ENCODE measurements at regions not wholly inside any gene's neighbourhood (a gene's known extent, or its start where the extent isn't known, plus 50 kb on each side); places are given as distances from the start of the nearest gene placed in this dataset.
"Not testable (repeated sequence)": the region's sequence is repeated elsewhere in the genome, so short reads cannot be mapped to it uniquely, and the experiment has no call there.

GRCh38 chr14:34052658-34053014 is 101.8 kb upstream of the EGLN3 start:
- POLR2A ChIA-PET: no interaction called here
- Histone ChIP-seq H3K9me3 (ENCODE audit: control insufficient read depth in 2 of 3, low read length in 3 of 3) (no peaks in the 10 kb centered on the region), H3K4me3 (ENCODE audit: low read length) (no peak overlapping the region), H3K4me1 (ENCODE audit: control insufficient read depth in 2 of 2, insufficient read depth in 2 of 2, low read length in 2 of 2) (peaks cover 0 to 13% of the 10 kb centered on the region in 2 donors), H3K36me3 (ENCODE audit: control insufficient read depth in 2 of 3, insufficient read depth in 3 of 3, low read length in 3 of 3) (no peaks in the 10 kb centered on the region), H3K27me3 (ENCODE audit: control insufficient read depth in 2 of 2, insufficient read depth in 2 of 2, low read length in 2 of 2) (no peaks in the 10 kb centered on the region), H3K27ac (ENCODE audit: low read depth, low read length) (no peak overlapping the region)
- H3K9me3 Mint-ChIP-seq: peaks cover 0 to 11% (median 0%) of the 10 kb centered on the region in 11 donors
- peak overlapping the region in 1 of 10 donors; percentile 71 for H3K4me3 Mint-ChIP-seq
- intact Hi-C loops (cut with micrococcal nuclease): loop anchor here in 1 of 2 donors (1.0 to 10.0 kb wide), 2 partner anchors 8 to 412 kb away; partner anchors contain the start of gene SPTSSA
- H3K27me3 Mint-ChIP-seq: peaks cover 0 to 7% (median 0%) of the 10 kb centered on the region in 5 donors
- peaks cover 0 to 42% (median 0%) of the 10 kb centered on the region in 5 donors for H3K36me3 Mint-ChIP-seq
- H3K27ac Mint-ChIP-seq: peak overlapping the region in 2 of 9 donors; percentile 1 to 20
- CTCF ChIA-PET: no interaction called here
- H3K4me1 Mint-ChIP-seq: peaks cover 0 to 77% (median 20%) of the 10 kb centered on the region in 7 donors
- no peak for ATAC-seq
- DNase-seq: no peak

- Histone ChIP-seq H3K36me3 (ENCODE audit: control insufficient read depth in 2 of 3, insufficient read depth in 3 of 3, low read length in 3 of 3) (no peaks in the 10 kb centered on the region), H3K27me3 (ENCODE audit: control insufficient read depth in 2 of 2, insufficient read depth in 2 of 2, low read length in 2 of 2) (no peaks in the 10 kb centered on the region), H3K4me3 (ENCODE audit: low read length) (no peak overlapping the region), H3K27ac (ENCODE audit: low read depth, low read length) (no peak overlapping the region), H3K4me1 (ENCODE audit: control insufficient read depth in 2 of 2, insufficient read depth in 2 of 2, low read length in 2 of 2) (peaks cover 0 to 13% of the 10 kb centered on the region in 2 donors), H3K9me3 (ENCODE audit: control insufficient read depth in 2 of 3, low read length in 3 of 3) (no peaks in the 10 kb centered on the region)
- intact Hi-C loops (cut with micrococcal nuclease): loop anchor here in 1 of 2 donors (1.0 to 10.0 kb wide), 2 partner anchors 8 to 413 kb away; partner anchors contain the start of gene SPTSSA
- Mint-ChIP-seq H3K27ac (peak overlapping the region in 1 of 9 donors; percentile 64), H3K4me3 (peak overlapping the region in 1 of 10 donors; percentile 71), H3K36me3 (peaks cover 0 to 44% (median 0%) of the 10 kb centered on the region in 5 donors), H3K4me1 (peaks cover 0 to 76% (median 20%) of the 10 kb centered on the region in 7 donors), H3K9me3 (peaks cover 0 to 11% (median 0%) of the 10 kb centered on the region in 11 donors), H3K27me3 (peaks cover 0 to 7% (median 0%) of the 10 kb centered on the region in 5 donors)
- ChIA-PET CTCF (no interaction called here), POLR2A (no interaction called here)
- DNase-seq: no peak
- ATAC-seq: no peak
These were observed 101.2 kb upstream of the EGLN3 start for GRCh38 chr14:34051966-34052657.

- H3K36me3 ChIP-seq (ENCODE audit: control insufficient read depth in 2 of 3, insufficient read depth in 3 of 3, low read length in 3 of 3): no peaks in the 10 kb centered on the region
- H3K27me3 Mint-ChIP-seq: peaks cover 0 to 7% (median 0%) of the 10 kb centered on the region in 5 donors
- peaks cover 0 to 13% of the 10 kb centered on the region in 2 donors for H3K4me1 ChIP-seq (ENCODE audit: control insufficient read depth in 2 of 2, insufficient read depth in 2 of 2, low read length in 2 of 2)
- H3K9me3 ChIP-seq (ENCODE audit: control insufficient read depth in 2 of 3, low read length in 3 of 3): no peaks in the 10 kb centered on the region
- intact Hi-C loops (cut with micrococcal nuclease): loop anchor here in 1 of 2 donors (10.0 kb wide), 1 partner anchor 414 kb away; the partner anchor contains the start of gene SPTSSA
- no peak overlapping the region for H3K27ac ChIP-seq (ENCODE audit: low read depth, low read length)
- CTCF ChIA-PET: no interaction called here
- peaks cover 0 to 11% (median 0%) of the 10 kb centered on the region in 11 donors for H3K9me3 Mint-ChIP-seq
- H3K36me3 Mint-ChIP-seq: peaks cover 0 to 51% (median 0%) of the 10 kb centered on the region in 5 donors
- no peak for ATAC-seq
- no peak for DNase-seq
- H3K27me3 ChIP-seq (ENCODE audit: control insufficient read depth in 2 of 2, insufficient read depth in 2 of 2, low read length in 2 of 2): no peaks in the 10 kb centered on the region
- H3K4me1 Mint-ChIP-seq: peaks cover 0 to 77% (median 28%) of the 10 kb centered on the region in 7 donors
- POLR2A ChIA-PET: no interaction called here
- H3K4me3 ChIP-seq (ENCODE audit: low read length): no peak overlapping the region
- no peak overlapping the region for H3K27ac Mint-ChIP-seq
- H3K4me3 Mint-ChIP-seq: peak overlapping the region in 1 of 10 donors; percentile 1
These were observed 99.7 kb upstream of the EGLN3 start for GRCh38 chr14:34050606-34051005.

- H3K36me3 Mint-ChIP-seq: peaks cover 0 to 47% (median 0%) of the 10 kb centered on the region in 5 donors
- ChIA-PET CTCF (interaction anchor here (0.6 kb wide), 1 partner anchor 86 kb away, joined by 5 read pairs; no protein-coding TSS in a partner anchor), POLR2A (no interaction called here)
- H3K9me3 Mint-ChIP-seq: peaks cover 0 to 11% (median 0%) of the 10 kb centered on the region in 11 donors
- Histone ChIP-seq H3K4me3 (ENCODE audit: low read length) (no peak overlapping the region), H3K4me1 (ENCODE audit: control insufficient read depth in 2 of 2, insufficient read depth in 2 of 2, low read length in 2 of 2) (peaks cover 0 to 13% of the 10 kb centered on the region in 2 donors), H3K9me3 (ENCODE audit: control insufficient read depth in 2 of 3, low read length in 3 of 3) (no peaks in the 10 kb centered on the region), H3K27ac (ENCODE audit: low read depth, low read length) (no peak overlapping the region), H3K36me3 (ENCODE audit: control insufficient read depth in 2 of 3, insufficient read depth in 3 of 3, low read length in 3 of 3) (no peaks in the 10 kb centered on the region), H3K27me3 (ENCODE audit: control insufficient read depth in 2 of 2, insufficient read depth in 2 of 2, low read length in 2 of 2) (no peaks in the 10 kb centered on the region)
- peaks cover 0 to 74% (median 28%) of the 10 kb centered on the region in 7 donors for H3K4me1 Mint-ChIP-seq
- no peak for DNase-seq
- peak overlapping the region in 2 of 10 donors; percentile 44 to 73 for H3K4me3 Mint-ChIP-seq
- H3K27ac Mint-ChIP-seq: peak overlapping the region in 1 of 9 donors; percentile 53
- H3K27me3 Mint-ChIP-seq: peaks cover 0 to 7% (median 0%) of the 10 kb centered on the region in 5 donors
- intact Hi-C loops (cut with micrococcal nuclease): loop anchor here in 1 of 2 donors (10.0 kb wide), 1 partner anchor 415 kb away; the partner anchor contains the start of gene SPTSSA
- ATAC-seq: no peak
These were observed 98.9 kb upstream of the EGLN3 start for GRCh38 chr14:34049790-34050189.

DNA sequence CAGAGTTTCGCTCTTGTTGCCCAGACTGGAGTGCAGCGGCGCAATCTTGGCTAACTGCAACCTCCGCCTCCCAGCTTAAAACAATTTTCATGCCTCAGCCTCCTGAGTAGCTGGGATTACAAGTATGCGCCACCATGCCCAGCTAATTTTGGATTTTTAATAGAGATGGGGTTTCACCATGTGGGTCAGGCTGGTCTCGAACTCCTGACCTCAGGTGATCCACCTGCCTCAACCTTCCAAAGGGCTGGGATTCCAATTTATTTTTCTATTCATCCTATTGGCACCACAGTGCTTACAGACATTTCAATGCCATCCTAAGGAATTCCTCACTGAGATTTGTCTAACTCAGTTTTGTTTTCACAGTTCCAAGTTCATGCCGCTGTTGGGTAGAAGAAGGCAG is 98.3 kb upstream of the EGLN3 start:
- intact Hi-C loops (cut with micrococcal nuclease); H3K9me3 ChIP-seq (ENCODE audit: control insufficient read depth in 2 of 3, low read length in 3 of 3); DNase-seq; H3K36me3 ChIP-seq (ENCODE audit: control insufficient read depth in 2 of 3, insufficient read depth in 3 of 3, low read length in 3 of 3); ATAC-seq; CTCF ChIA-PET; H3K27me3 Mint-ChIP-seq; H3K27me3 ChIP-seq (ENCODE audit: control insufficient read depth in 2 of 2, insufficient read depth in 2 of 2, low read length in 2 of 2); H3K4me3 Mint-ChIP-seq; H3K4me3 ChIP-seq (ENCODE audit: low read length); H3K27ac ChIP-seq (ENCODE audit: low read depth, low read length); POLR2A ChIA-PET: not testable (repeated sequence)
- Mint-ChIP-seq H3K36me3 (peaks cover 0 to 50% (median 0%) of the 10 kb centered on the region in 5 donors), H3K4me1 (peaks cover 2 to 77% (median 34%) of the 10 kb centered on the region in 7 donors), H3K27ac (peak overlapping the region in 1 of 9 donors; percentile 53), H3K9me3 (peaks cover 0 to 11% (median 0%) of the 10 kb centered on the region in 11 donors)
- H3K4me1 ChIP-seq (ENCODE audit: control insufficient read depth in 2 of 2, insufficient read depth in 2 of 2, low read length in 2 of 2): peaks cover 0 to 13% of the 10 kb centered on the region in 2 donors

- intact Hi-C loops (cut with micrococcal nuclease): no loop called here
- peaks cover 6 to 11% of the 10 kb centered on the region in 2 donors for H3K4me1 ChIP-seq (ENCODE audit: control insufficient read depth in 2 of 2, insufficient read depth in 2 of 2, low read length in 2 of 2)
- H3K36me3 Mint-ChIP-seq: peaks cover 0 to 47% (median 0%) of the 10 kb centered on the region in 5 donors
- H3K27me3 Mint-ChIP-seq: no peaks in the 10 kb centered on the region
- DNase-seq (no peak), ATAC-seq (no peak)
- peak overlapping the region in 1 of 9 donors; percentile 88 for H3K27ac Mint-ChIP-seq
- H3K4me3 Mint-ChIP-seq: peak overlapping the region in 4 of 10 donors; percentile 1 to 61 (median 28)
- H3K9me3 ChIP-seq (ENCODE audit: control insufficient read depth in 2 of 3, low read length in 3 of 3): no peaks in the 10 kb centered on the region
- peaks cover 6 to 77% (median 45%) of the 10 kb centered on the region in 7 donors for H3K4me1 Mint-ChIP-seq
- ChIA-PET POLR2A (no interaction called here), CTCF (no interaction called here)
- H3K27ac ChIP-seq (ENCODE audit: low read depth, low read length): no peak overlapping the region
- no peaks in the 10 kb centered on the region for H3K36me3 ChIP-seq (ENCODE audit: control insufficient read depth in 2 of 3, insufficient read depth in 3 of 3, low read length in 3 of 3)
- no peaks in the 10 kb centered on the region for H3K27me3 ChIP-seq (ENCODE audit: control insufficient read depth in 2 of 2, insufficient read depth in 2 of 2, low read length in 2 of 2)
- no peak overlapping the region for H3K4me3 ChIP-seq (ENCODE audit: low read length)
- peaks cover 0 to 13% (median 0%) of the 10 kb centered on the region in 11 donors for H3K9me3 Mint-ChIP-seq
These were observed 96.1 kb upstream of the EGLN3 start for GRCh38 chr14:34046799-34047520.
